Uterus (tissue), 2 donors: ENCODE measurements at regions not wholly inside any gene's neighbourhood (a gene's known extent, or its start where the extent isn't known, plus 50 kb on each side); places are given as distances from the start of the nearest gene placed in this dataset.

ENCODE experiments used
- POLR2A ChIP-seq, 2 donors: fragments of 450-650 bp; IDR thresholded peaks; one replicate each; pipeline ENCODE4 v1.6.1; 2016; ENCODE audit warnings: antibody characterized with exemption in 2 of 2, mild to moderate bottlenecking in 1 of 2, moderate library complexity in 1 of 2
- TF ChIP-seq, protein P1 (sequence below), 4 experiments: fragments of 200-600 bp in 2 of 4; fragments of 450-650 bp in 2 of 4; sonication (generic) in 2 of 4; IDR thresholded peaks; one replicate each; pipeline ENCODE4 v1.5.1; 2016 to 2019; ENCODE audit warnings: antibody characterized with exemption in 4 of 4, mild to moderate bottlenecking in 2 of 4, moderate library complexity in 1 of 4

DNA sequence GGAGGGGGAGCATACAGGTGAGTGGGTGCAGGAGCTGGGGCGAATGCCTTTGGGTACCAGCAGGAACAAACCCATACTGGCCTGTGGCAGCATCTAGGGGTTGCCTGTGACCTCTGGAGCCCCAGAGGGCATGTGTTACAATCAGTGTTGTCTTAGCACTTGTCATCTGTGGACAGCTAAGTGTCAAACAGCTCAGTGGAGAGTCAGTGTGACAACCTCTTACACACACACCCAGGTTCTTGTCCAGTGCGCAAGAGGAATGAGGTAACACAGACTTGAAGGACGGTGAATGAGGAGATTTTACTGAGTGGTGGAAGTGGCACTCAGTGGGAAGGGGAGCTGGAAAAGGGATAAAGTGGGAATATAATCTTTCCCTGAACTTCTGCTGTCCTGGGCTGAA is 54.1 kb upstream of the DDIT4L start:
- TF ChIP-seq, protein P1, sequence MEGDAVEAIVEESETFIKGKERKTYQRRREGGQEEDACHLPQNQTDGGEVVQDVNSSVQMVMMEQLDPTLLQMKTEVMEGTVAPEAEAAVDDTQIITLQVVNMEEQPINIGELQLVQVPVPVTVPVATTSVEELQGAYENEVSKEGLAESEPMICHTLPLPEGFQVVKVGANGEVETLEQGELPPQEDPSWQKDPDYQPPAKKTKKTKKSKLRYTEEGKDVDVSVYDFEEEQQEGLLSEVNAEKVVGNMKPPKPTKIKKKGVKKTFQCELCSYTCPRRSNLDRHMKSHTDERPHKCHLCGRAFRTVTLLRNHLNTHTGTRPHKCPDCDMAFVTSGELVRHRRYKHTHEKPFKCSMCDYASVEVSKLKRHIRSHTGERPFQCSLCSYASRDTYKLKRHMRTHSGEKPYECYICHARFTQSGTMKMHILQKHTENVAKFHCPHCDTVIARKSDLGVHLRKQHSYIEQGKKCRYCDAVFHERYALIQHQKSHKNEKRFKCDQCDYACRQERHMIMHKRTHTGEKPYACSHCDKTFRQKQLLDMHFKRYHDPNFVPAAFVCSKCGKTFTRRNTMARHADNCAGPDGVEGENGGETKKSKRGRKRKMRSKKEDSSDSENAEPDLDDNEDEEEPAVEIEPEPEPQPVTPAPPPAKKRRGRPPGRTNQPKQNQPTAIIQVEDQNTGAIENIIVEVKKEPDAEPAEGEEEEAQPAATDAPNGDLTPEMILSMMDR (IDR thresholded peaks at IDR 0.05) = no peak
- no peak for TF ChIP-seq POLR2A (IDR thresholded peaks at IDR 0.05)
